AG09309 (cell line): ENCODE measurements at regions not wholly inside any gene's neighbourhood (a gene's known extent, or its start where the extent isn't known, plus 50 kb on each side); places are given as distances from the start of the nearest gene placed in this dataset.

Experiments used
- DNase-seq: peaks from one replicate; pipeline ENCODE4 v3.0.0-alpha.2; 2010; ENCODE audit warnings: low read depth
- H3K4me3 ChIP-seq: 2 replicates; pipeline ENCODE4 v1.5.1; 2011; ENCODE audit warnings: mild to moderate bottlenecking, low read depth, low read length, moderate library complexity; ENCODE audit not compliant: control insufficient read depth
- CTCF ChIP-seq: IDR thresholded peaks from 2 replicates; pipeline ENCODE4 v1.5.1; 2011; ENCODE audit warnings: mild to moderate bottlenecking, low read depth, low read length, inconsistent platforms; ENCODE audit not compliant: insufficient read depth, control insufficient read depth; ENCODE audit errors: missing control alignments

- no peak for DNase-seq
- TF ChIP-seq CTCF = no peak
- no peak overlapping the region for H3K4me3 ChIP-seq
Measured at GRCh38 chr6:159582736-159583135, 110.3 kb downstream of the SOD2 start.

DNA sequence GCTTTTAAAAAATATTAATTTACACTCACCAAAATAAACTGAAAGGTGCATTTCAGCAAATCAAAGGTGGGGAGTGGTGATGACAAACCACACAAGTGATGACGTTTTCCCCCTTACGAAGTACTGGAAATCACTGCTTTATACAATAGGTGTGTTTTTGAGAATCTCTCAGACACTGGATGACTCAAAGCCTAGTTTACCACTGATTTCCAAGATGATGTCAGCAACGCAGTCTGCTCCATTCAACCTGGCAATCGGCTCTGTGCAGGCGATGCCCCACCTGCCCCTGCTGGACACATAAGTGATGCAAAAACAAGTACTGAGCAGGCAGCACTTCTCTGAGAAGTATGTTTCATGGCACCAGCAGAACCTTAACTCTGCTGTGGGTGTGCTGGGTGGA, 114.4 kb downstream of the SOD2 start:
- no peak for DNase-seq
- no peak overlapping the region for H3K4me3 ChIP-seq
- no peak for TF ChIP-seq CTCF

GRCh38 chr6:159577564-159577963, 115.5 kb downstream of the SOD2 start:
- H3K4me3 ChIP-seq = no peak overlapping the region
- no peak for DNase-seq
- TF ChIP-seq CTCF = no peak

DNA sequence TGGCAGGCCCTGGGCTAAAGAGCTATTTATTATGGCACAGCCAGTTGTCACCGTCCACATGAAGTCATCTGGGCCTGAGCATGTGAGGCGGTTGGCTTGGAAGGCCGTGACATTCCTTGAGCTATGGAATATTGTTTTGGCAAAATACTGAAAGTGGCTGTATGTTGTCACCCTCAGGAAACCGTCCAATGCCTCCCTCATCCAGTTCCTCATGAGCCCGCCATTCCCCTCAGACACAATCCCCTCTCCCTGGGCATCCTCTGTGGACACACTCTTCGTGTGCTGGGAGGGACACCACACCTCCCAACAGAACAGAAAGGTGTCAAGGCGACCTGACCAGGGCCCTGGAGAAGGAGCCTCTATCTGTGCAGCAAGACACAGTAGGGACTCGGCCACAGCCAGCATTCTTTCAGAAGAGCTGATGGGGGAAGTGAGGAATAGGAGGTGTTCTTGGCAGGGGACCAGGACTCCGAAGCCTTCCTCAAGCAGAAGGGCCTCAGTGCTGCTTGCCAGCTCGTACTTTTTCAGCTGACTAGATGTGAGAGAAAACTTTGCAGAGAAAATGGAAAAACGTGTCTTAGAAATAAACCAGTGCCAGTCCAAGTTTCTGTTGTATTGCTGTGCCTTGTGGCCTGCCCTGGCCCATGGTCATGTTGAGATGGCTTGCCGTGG, 120.5 kb downstream of the SOD2 start:
- TF ChIP-seq CTCF = no peak
- DNase-seq = no peak
- no peak overlapping the region for H3K4me3 ChIP-seq

GRCh38 chr6:159565181-159565710, 127.8 kb downstream of the SOD2 start:
- no peak overlapping the region for H3K4me3 ChIP-seq
- DNase-seq = no peak
- TF ChIP-seq CTCF = no peak

DNA sequence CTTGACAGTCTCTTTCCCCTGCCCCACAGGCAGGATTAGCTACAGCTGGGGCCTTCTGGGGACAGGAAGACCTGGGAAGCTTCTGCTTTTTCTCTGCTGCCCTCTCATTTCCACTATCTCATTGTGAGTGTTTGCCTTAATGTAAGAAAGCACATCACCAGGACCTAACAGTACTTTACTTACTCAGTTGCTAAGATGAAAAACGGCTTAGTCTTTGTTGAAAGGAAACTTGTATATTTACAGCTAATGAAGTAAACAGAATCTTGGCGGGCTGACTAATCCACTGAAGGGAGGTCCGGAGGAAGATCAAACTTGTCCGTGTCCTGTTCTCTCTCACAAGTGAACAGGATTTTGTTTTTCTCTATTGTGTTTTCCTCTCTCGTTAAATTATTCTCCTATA, 128.6 kb downstream of the SOD2 start:
- no peak for TF ChIP-seq CTCF
- DNase-seq = no peak
- H3K4me3 ChIP-seq = no peak overlapping the region
